IMR-90 (cell line): ENCODE measurements at regions not wholly inside any gene's neighbourhood (a gene's known extent, or its start where the extent isn't known, plus 50 kb on each side); places are given as distances from the start of the nearest gene placed in this dataset.

Experiments
- ATAC-seq: fragments of 200-7000 bp; cut with Tn5 transposase; 2 replicates; pipeline ENCODE4 v1.9.1; 2020; ENCODE audit warnings: low read depth, mild to moderate bottlenecking, moderate library complexity
- BruUV-seq: library from RNA; stranded (reverse); fragments of 400-500 nt; replicated peaks from 2 replicates; lab custom pipeline; 2021; lab: Mats Ljungman, UMichigan
- CTCF ChIA-PET: fragments of 300-600 bp; formaldehyde crosslinking; extraction: SDS; loops from one replicate; lab custom pipeline; 2021; ENCODE audit warnings: antibody characterized with exemption; lab: Yijun Ruan, JAX
- POLR2A ChIA-PET: fragments of 300-600 bp; sonication (Branson Sonifier 250); formaldehyde crosslinking; loops from one replicate; lab custom pipeline; 2022; ENCODE audit warnings: antibody characterized with exemption; ENCODE audit not compliant: unreplicated experiment; lab: Charles Lee
- DNase-seq: peaks from one replicate; pipeline ENCODE4 v3.0.0; 2013
- H2AFZ ChIP-seq: replicated peaks from 2 replicates; pipeline ENCODE3; 2013; ENCODE audit warnings: low read length, mild to moderate bottlenecking; ENCODE audit not compliant: poor library complexity
- H2AK5ac ChIP-seq: 2 replicates; pipeline ENCODE4 v1.6.1; 2013; ENCODE audit warnings: low read depth, low read length, inconsistent platforms
- H2AK9ac ChIP-seq: replicated peaks from 2 replicates; pipeline ENCODE3; 2013; ENCODE audit warnings: mild to moderate bottlenecking, low read depth, low read length, moderate library complexity; ENCODE audit not compliant: poor library complexity
- H2BK120ac ChIP-seq: 2 replicates; pipeline ENCODE4 v1.6.1; 2013; ENCODE audit warnings: low read depth, low read length, inconsistent platforms
- H2BK15ac ChIP-seq: 3 replicates; pipeline ENCODE4 v1.6.1; 2013; ENCODE audit warnings: low read depth, low read length, inconsistent platforms
- H2BK20ac ChIP-seq: 2 replicates; pipeline ENCODE4 v1.6.1; 2013; ENCODE audit warnings: low read depth, mild to moderate bottlenecking, inconsistent platforms, low read length, moderate library complexity
- H2BK5ac ChIP-seq: 2 replicates; pipeline ENCODE4 v1.6.1; 2013; ENCODE audit warnings: mild to moderate bottlenecking, low read depth, low read length, inconsistent platforms; ENCODE audit not compliant: poor library complexity, severe bottlenecking
- H3K14ac ChIP-seq: replicated peaks from 2 replicates; pipeline ENCODE4 v1.6.1; 2013; ENCODE audit warnings: low read depth, low read length, inconsistent platforms
- H3K18ac ChIP-seq: 2 replicates; pipeline ENCODE4 v1.6.1; 2013; ENCODE audit warnings: low read depth, low read length, control low read depth
- H3K23ac ChIP-seq: 2 replicates; pipeline ENCODE4 v1.6.1; 2013; ENCODE audit warnings: low read depth, low read length, inconsistent platforms
- H3K27ac ChIP-seq: 2 replicates; pipeline ENCODE4 v1.5.1; 2013; ENCODE audit warnings: mild to moderate bottlenecking, control low read depth, low read length; ENCODE audit not compliant: insufficient read depth
- H3K27me3 ChIP-seq: 2 replicates; pipeline ENCODE4 v1.6.1; 2013; ENCODE audit warnings: low read length; ENCODE audit not compliant: control insufficient read depth, insufficient read depth
- H3K36me3 ChIP-seq: 2 replicates; pipeline ENCODE4 v1.6.1; 2013; ENCODE audit warnings: low read length, mixed read lengths; ENCODE audit not compliant: control insufficient read depth, insufficient read depth
- H3K4ac ChIP-seq: 2 replicates; pipeline ENCODE4 v1.6.1; 2013; ENCODE audit warnings: low read depth, low read length, inconsistent platforms
- H3K4me1 ChIP-seq: 2 replicates; pipeline ENCODE4 v1.6.1; 2013; ENCODE audit warnings: low read length, mixed read lengths; ENCODE audit not compliant: control insufficient read depth, insufficient read depth
- H3K4me2 ChIP-seq: 2 replicates; pipeline ENCODE4 v1.6.1; 2013; ENCODE audit warnings: low read depth, mild to moderate bottlenecking, control low read depth, low read length, moderate library complexity
- H3K4me3 ChIP-seq: 2 replicates; pipeline ENCODE4 v1.5.1; 2013; ENCODE audit warnings: low read depth, mild to moderate bottlenecking, control low read depth, low read length, moderate library complexity; ENCODE audit not compliant: insufficient read depth
- H3K56ac ChIP-seq: 2 replicates; pipeline ENCODE4 v1.6.1; 2013; ENCODE audit warnings: low read length, inconsistent platforms; ENCODE audit not compliant: insufficient read depth; ENCODE audit errors: extremely low read depth
- H3K79me1 ChIP-seq, 2 experiments: 2 replicates each; pipeline ENCODE4 v1.6.1; 2013; ENCODE audit warnings: low read length in 2 of 2, inconsistent platforms in 1 of 2, low read depth in 1 of 2
- H3K9ac ChIP-seq: 2 replicates; pipeline ENCODE4 v1.6.1; 2013; ENCODE audit warnings: low read depth, low read length, control low read depth
- H3K9me1 ChIP-seq: 2 replicates; pipeline ENCODE4 v1.6.1; 2013; ENCODE audit warnings: low read length, inconsistent platforms; ENCODE audit not compliant: insufficient read depth
- H3K9me3 ChIP-seq: 2 replicates; pipeline ENCODE4 v1.6.1; 2013; ENCODE audit warnings: low read length; ENCODE audit not compliant: control insufficient read depth, insufficient read depth
- H4K20me1 ChIP-seq: 2 replicates; pipeline ENCODE4 v1.6.1; 2013; ENCODE audit warnings: low read length, inconsistent platforms; ENCODE audit not compliant: insufficient read depth
- H4K5ac ChIP-seq: 2 replicates; pipeline ENCODE4 v1.6.1; 2013; ENCODE audit warnings: mild to moderate bottlenecking, low read depth, low read length, control low read depth
- H4K8ac ChIP-seq, 2 experiments: 2 replicates each; pipeline ENCODE4 v1.6.1; 2013; ENCODE audit warnings: low read depth in 2 of 2, low read length in 2 of 2, control low read depth in 1 of 2, inconsistent platforms in 1 of 2
- H4K91ac ChIP-seq: 2 replicates; pipeline ENCODE4 v1.6.1; 2013; ENCODE audit warnings: low read depth, low read length, inconsistent platforms; ENCODE audit not compliant: insufficient read depth
- CHD1 ChIP-seq: IDR thresholded peaks from 2 replicates; pipeline ENCODE4 v1.6.1; 2012; ENCODE audit warnings: low read depth, low read length, improper control_type of control experiment
- CTCF ChIP-seq: conservative IDR thresholded peaks from 2 replicates; pipeline ENCODE4 v1.5.1; 2012; ENCODE audit warnings: mild to moderate bottlenecking, low read depth, low read length, improper control_type of control experiment
- MAZ ChIP-seq: IDR thresholded peaks from 2 replicates; pipeline ENCODE4 v1.6.1; 2012; ENCODE audit warnings: low read depth, mild to moderate bottlenecking, low read length, improper control_type of control experiment, moderate library complexity, borderline replicate concordance
- whole genome bisulfite sequencing, 2 experiments: methylation state at CpG; one replicate each; pipeline versions ENCODE4 v1.1.5 to v1.1.7; 2013; ENCODE audit warnings: missing lambda C conversion rate in 2 of 2; ENCODE audit not compliant: insufficient read length in 1 of 2; ENCODE audit errors: extremely low coverage in 2 of 2; 5-methylcytosine and 5-hydroxymethylcytosine counted together
- dilution Hi-C: fragments of 300-500 bp; cut with HindIII; formaldehyde crosslinking; loops from one replicate; pipeline ENCODE4 v1.14.3; 2018; ENCODE audit warnings: low sequenced_read_pairs; ENCODE audit not compliant: unreplicated experiment
- in situ Hi-C: fragments of 300-500 bp; cut with MboI; formaldehyde crosslinking; loops from 3 replicates; pipeline ENCODE4 v1.14.3; 2019; ENCODE audit warnings: low sequenced_read_pairs, inconsistent platforms, mixed read lengths
- intact Hi-C: fragments of 100-400 bp; cut with micrococcal nuclease; formaldehyde crosslinking; loops from 2 replicates; pipeline ENCODE4 v1.10.0; 2022

- H3K4me1 ChIP-seq = peaks cover 19% of the 10 kb centered on the region
- TF ChIP-seq MAZ = no peak
- no peak for TF ChIP-seq CTCF
- TF ChIP-seq CHD1 = no peak
- no TSS peak for BruUV-seq
Measured at GRCh38 chr3:124121379-124122312, 129.7 kb upstream of the ROPN1 start.

More at GRCh38 chr3:124121379-124122312, 129.7 kb upstream of the ROPN1 start:
- Histone ChIP-seq H2AFZ (no peak overlapping the region), H3K9me1 (peaks cover 14% of the 10 kb centered on the region), H2BK120ac (no peak overlapping the region), H2BK5ac (no peak overlapping the region), H3K9ac (no peak overlapping the region), H4K8ac (no peak overlapping the region), H4K20me1 (peaks cover 4% of the 10 kb centered on the region; the same call in 1 of the 2 replicates), H3K18ac (no peak overlapping the region), H3K9me3 (no peaks in the 10 kb centered on the region), H3K79me1 (no peaks in the 10 kb centered on the region), H3K56ac (no peak overlapping the region), H2AK5ac (no peak overlapping the region), H3K27me3 (no peaks in the 10 kb centered on the region; the same call in 1 of the 2 replicates), H2BK20ac (no peak overlapping the region), H4K91ac (no peak overlapping the region), H2BK15ac (no peak overlapping the region), H3K4ac (no peak overlapping the region), H3K14ac (no peak overlapping the region), H3K23ac (no peak overlapping the region), H3K27ac (no peak overlapping the region), H3K4me2 (no peak overlapping the region), H3K4me3 (no peak overlapping the region), H2AK9ac (no peak overlapping the region), H3K36me3 (no peaks in the 10 kb centered on the region), H4K5ac (no peak overlapping the region)
- ATAC-seq (no peak), DNase-seq (no peak)
- intact Hi-C loops (no loop called here), dilution Hi-C loops (no loop called here), in situ Hi-C loops (no loop called here)
- CTCF ChIA-PET = no interaction called here
- POLR2A ChIA-PET = no interaction called here
- 100% methylated on average over 1 of the region's 1 CpG; no CpG with 5 or more reads in 1 of the 2 experiments for WGBS, 2 experiments
